GM12891 (cell line): ENCODE measurements at regions not wholly inside any gene's neighbourhood (a gene's known extent, or its start where the extent isn't known, plus 50 kb on each side); places are given as distances from the start of the nearest gene placed in this dataset.

Experiments
- POLR2A ChIP-seq: IDR thresholded peaks from 2 replicates; pipeline ENCODE4 v1.6.1; 2011; ENCODE audit warnings: low read depth, low read length, control low read depth
- SPI1 ChIP-seq: IDR thresholded peaks from 2 replicates; pipeline ENCODE4 v1.6.1; 2011; ENCODE audit warnings: low read depth, low read length, control low read depth

DNA sequence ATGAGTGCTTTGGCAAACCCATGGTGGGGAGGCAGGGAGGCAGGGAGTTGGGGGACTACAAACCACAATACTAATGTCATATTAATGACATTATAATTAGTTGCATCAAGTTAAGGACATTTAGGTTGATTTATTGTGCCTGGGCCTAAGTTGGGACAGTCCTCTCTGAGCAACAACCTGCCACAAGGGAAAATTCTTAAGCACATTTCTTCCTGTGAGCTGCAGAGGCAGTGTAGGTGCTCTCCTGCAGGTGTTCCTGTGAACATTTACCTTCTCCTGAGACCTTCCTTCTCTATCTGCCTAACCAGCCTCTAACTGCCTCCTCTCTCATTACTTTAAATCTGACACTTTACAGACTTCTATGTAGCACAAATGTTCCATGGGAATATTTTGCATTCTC is 1830.0 kb upstream of the AGA start:
- TF ChIP-seq SPI1 (no peak), POLR2A (no peak)
